Activated CD4-positive, alpha-beta T cell treated with anti-CD3 and anti-CD28 coated beads for 24 hours (primary cell): ENCODE measurements at regions not wholly inside any gene's neighbourhood (a gene's known extent, or its start where the extent isn't known, plus 50 kb on each side); places are given as distances from the start of the nearest gene placed in this dataset.
"Not testable (repeated sequence)": the region's sequence is repeated elsewhere in the genome, so short reads cannot be mapped to it uniquely, and the experiment has no call there.

Source experiments
- DNase-seq, 2 donors: peaks; one replicate each; pipeline ENCODE4 v3.0.0-alpha.2; 2020; ENCODE audit warnings: low read depth in 2 of 2

GRCh38 chr12:114616081-114616480, 67.9 kb downstream of the TBX3 start:
- no peak for DNase-seq

GRCh38 chr12:114614040-114614439, 69.9 kb downstream of the TBX3 start:
- no peak for DNase-seq

- DNase-seq, result no peak
Measured at GRCh38 chr12:114612062-114612461, 71.9 kb downstream of the TBX3 start.

GRCh38 chr12:114611145-114612018, 72.6 kb downstream of the TBX3 start:
- no peak for DNase-seq

GRCh38 chr12:114608509-114608908, 75.5 kb downstream of the TBX3 start:
- DNase-seq, result no peak

GRCh38 chr12:114605918-114606317, 78.1 kb downstream of the TBX3 start:
- no peak for DNase-seq

GRCh38 chr12:114604606-114605005, 79.4 kb downstream of the TBX3 start:
- no peak for DNase-seq

- not testable (repeated sequence) for DNase-seq
Measured at GRCh38 chr12:114600584-114600983, 83.4 kb downstream of the TBX3 start.

GRCh38 chr12:114598111-114598510, 85.9 kb downstream of the TBX3 start:
- DNase-seq, result no peak

GRCh38 chr12:114592946-114593345, 91.0 kb downstream of the TBX3 start:
- no peak for DNase-seq

GRCh38 chr12:114588061-114588460, 95.9 kb downstream of the TBX3 start:
- DNase-seq, result no peak

- no peak for DNase-seq
Measured at GRCh38 chr12:114580306-114580705, 103.7 kb downstream of the TBX3 start.

- DNase-seq, result no peak
Measured at GRCh38 chr12:114579389-114579788, 104.6 kb downstream of the TBX3 start.

GRCh38 chr12:114562654-114563053, 121.3 kb downstream of the TBX3 start:
- no peak for DNase-seq

GRCh38 chr12:114555451-114555850, 128.5 kb downstream of the TBX3 start:
- no peak for DNase-seq

GRCh38 chr12:114547636-114548035, 136.3 kb downstream of the TBX3 start:
- DNase-seq, result no peak

GRCh38 chr12:114530417-114530816, 124.5 kb upstream of the TBX5 start:
- DNase-seq, result no peak

- DNase-seq, result no peak
Measured at GRCh38 chr12:114529966-114530365, 124.0 kb upstream of the TBX5 start.

GRCh38 chr12:114528766-114529165, 122.8 kb upstream of the TBX5 start:
- DNase-seq, result no peak

GRCh38 chr12:114521160-114521559, 115.2 kb upstream of the TBX5 start:
- not testable (repeated sequence) for DNase-seq

- DNase-seq, result no peak
Measured at GRCh38 chr12:114512351-114512750, 106.4 kb upstream of the TBX5 start.

- peak; percentile 32 to 47 for DNase-seq
Measured at GRCh38 chr12:114508529-114509129, 102.7 kb upstream of the TBX5 start.

- no peak for DNase-seq
Measured at GRCh38 chr12:114506651-114507050, 100.7 kb upstream of the TBX5 start.
